Adrenal gland (tissue), 5 donors: ENCODE measurements at regions not wholly inside any gene's neighbourhood (a gene's known extent, or its start where the extent isn't known, plus 50 kb on each side); places are given as distances from the start of the nearest gene placed in this dataset.

Experiments
- POLR2A ChIP-seq, 2 donors: fragments of 450-650 bp; IDR thresholded peaks; one replicate each; pipeline ENCODE4 v1.6.1; 2017; ENCODE audit warnings: antibody characterized with exemption in 2 of 2, mild to moderate bottlenecking in 2 of 2, moderate library complexity in 1 of 2
- TF ChIP-seq, protein P1 (sequence below), 6 experiments: fragments of 450-650 bp in 4 of 6; fragments of 200-600 bp in 2 of 6; sonication (generic) in 1 of 6; IDR thresholded peaks; 1 replicate in 5 of 6; 2 replicates in 1 of 6; pipeline versions ENCODE4 v1.5.1 to v1.8.0; 2016 to 2021; ENCODE audit warnings: antibody characterized with exemption in 6 of 6, mild to moderate bottlenecking in 2 of 6, moderate library complexity in 1 of 6
- donor health status: DM: no; HTN: no; CAD: no.

DNA sequence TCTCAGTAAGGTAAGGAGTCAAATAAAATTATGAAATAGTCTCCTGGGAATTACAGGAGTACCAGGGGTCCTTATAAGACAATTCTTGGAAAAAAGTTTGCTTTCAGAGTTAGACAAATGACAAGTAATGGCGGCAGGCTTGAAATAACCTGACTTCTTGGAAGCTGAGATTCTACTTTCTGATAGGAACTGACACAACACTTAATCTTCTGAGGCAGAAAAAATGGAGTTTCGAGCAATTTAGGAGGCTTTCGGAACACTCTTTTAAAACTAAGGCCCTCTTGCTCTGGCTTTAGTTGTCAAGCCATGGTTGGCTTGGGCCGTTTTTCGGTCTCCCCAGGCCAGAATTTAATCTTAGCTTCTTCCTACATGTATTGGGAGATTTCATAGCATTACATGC lies 260.0 kb downstream of the GATA3 start:
- no peak for TF ChIP-seq POLR2A (IDR thresholded peaks at IDR 0.05)
- TF ChIP-seq, protein P1, sequence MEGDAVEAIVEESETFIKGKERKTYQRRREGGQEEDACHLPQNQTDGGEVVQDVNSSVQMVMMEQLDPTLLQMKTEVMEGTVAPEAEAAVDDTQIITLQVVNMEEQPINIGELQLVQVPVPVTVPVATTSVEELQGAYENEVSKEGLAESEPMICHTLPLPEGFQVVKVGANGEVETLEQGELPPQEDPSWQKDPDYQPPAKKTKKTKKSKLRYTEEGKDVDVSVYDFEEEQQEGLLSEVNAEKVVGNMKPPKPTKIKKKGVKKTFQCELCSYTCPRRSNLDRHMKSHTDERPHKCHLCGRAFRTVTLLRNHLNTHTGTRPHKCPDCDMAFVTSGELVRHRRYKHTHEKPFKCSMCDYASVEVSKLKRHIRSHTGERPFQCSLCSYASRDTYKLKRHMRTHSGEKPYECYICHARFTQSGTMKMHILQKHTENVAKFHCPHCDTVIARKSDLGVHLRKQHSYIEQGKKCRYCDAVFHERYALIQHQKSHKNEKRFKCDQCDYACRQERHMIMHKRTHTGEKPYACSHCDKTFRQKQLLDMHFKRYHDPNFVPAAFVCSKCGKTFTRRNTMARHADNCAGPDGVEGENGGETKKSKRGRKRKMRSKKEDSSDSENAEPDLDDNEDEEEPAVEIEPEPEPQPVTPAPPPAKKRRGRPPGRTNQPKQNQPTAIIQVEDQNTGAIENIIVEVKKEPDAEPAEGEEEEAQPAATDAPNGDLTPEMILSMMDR (IDR thresholded peaks at IDR 0.05), result no peak
